Stimulated activated CD8-positive, alpha-beta memory T cell treated with anti-CD3 and anti-CD28 coated beads, Interleukin-7, amount 100 ng/mL, for 24 hours (primary cell): ENCODE measurements at regions not wholly inside any gene's neighbourhood (a gene's known extent, or its start where the extent isn't known, plus 50 kb on each side); places are given as distances from the start of the nearest gene placed in this dataset.
"Not testable (repeated sequence)": the region's sequence is repeated elsewhere in the genome, so short reads cannot be mapped to it uniquely, and the experiment has no call there.

ENCODE experiments used
- DNase-seq: peaks from one replicate; pipeline ENCODE4 v3.0.0-alpha.2; 2020; ENCODE audit warnings: low read depth

DNA sequence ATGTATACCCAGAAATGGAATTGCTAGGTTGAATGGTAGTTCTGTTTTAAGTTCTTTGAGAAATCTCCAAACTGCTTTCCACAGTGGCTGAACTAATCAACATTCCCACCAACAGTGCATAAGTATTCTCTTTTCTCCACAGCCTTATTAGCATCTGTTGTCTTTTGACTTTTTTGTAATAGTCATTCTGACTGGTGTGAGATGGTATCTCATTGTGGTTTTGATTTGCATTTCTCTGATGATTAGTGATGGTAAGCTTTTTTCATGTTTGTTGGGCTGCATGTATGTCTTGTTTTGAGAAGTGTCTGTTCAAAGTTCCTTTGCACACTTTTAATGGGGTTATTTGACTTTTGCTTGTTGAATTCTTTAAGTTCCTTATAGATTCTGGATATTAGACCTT is 52.4 kb upstream of the EHHADH start:
- DNase-seq: not testable (repeated sequence)

DNA sequence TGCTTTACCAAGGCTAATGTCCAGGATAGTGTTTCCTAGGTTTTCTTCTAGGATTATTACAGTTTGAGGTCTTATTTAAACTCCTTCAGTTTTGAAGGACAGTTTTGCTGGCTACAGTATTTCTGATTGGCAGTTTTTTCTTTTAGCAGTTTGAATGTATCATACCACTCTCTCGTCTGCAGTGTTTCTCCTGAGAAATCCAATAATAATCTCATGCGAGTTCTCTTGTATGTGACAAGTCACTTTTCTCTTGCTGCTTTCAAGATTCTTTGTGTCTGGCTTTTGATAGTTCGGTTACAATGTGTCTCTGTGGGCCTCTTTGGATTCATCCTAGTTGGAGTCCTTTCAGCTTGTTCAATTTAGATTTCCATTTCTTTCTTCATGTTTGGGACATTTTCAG is 53.0 kb upstream of the EHHADH start:
- no peak for DNase-seq

DNA sequence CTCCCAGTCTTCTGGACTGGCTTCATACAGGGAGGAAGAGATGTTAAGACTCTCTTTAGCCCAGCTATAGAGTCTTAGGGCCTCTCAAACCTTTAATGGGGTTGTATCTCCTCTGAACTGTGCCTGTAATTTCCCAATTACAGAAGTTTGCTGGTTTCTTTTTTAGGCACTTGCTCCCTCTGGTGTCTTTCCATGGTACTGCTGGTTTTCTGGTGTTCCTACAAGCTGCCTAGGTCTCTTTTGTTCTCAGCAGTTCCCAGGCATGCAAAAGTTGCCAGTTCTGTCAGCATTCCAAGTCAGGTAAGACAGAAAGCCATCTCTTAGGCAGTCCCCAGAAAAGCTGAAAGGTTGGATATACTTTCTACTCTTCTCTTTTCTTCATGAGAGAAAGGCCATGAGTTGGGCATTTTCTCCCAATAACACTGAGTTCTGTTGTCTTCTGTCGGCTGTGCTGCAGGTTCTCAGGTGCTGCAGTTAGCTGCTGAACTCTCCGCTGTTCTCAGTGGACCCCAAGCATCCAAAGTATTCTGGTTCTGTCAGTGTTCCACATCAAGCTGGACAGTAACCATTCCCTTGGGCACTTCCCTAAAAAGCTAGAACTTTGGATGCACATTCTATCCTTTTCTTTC is 54.4 kb upstream of the EHHADH start:
- DNase-seq: peak; percentile 20

GRCh38 chr3:185309302-185309701 is 53.6 kb upstream of the MAP3K13 start:
- no peak for DNase-seq

DNA sequence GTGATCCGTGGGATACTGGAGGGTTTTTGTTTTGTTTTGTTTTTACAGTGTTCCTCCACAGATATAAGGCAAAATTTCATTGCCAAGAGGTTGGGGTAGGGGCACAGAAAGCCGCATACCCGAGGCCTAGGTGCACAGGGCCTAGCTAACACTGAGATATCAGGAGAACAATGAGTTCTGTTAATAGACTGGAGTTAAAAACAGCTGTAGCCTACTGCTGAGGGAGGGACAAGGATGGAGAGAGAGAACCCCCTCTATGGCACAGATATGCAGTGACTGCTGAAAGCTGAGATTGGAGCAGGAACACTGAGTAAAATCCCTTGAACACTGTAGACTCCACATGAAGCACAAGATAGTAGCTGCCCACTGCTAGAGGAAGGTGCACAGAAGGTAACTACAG is 53.1 kb upstream of the MAP3K13 start:
- DNase-seq: no peak

GRCh38 chr3:185311991-185312390 is 50.9 kb upstream of the MAP3K13 start:
- no peak for DNase-seq
